K562 (cell line): ENCODE measurements at regions not wholly inside any gene's neighbourhood (a gene's known extent, or its start where the extent isn't known, plus 50 kb on each side); places are given as distances from the start of the nearest gene placed in this dataset.

Source experiments
- ATAC-seq: fragments of 200-7000 bp; cut with Tn5 transposase; 3 replicates; pipeline ENCODE4 v1.9.1; 2020; ENCODE audit warnings: moderate library complexity
- BruUV-seq: library from RNA; stranded (reverse); fragments of 400-500 nt; replicated peaks from 2 replicates; lab custom pipeline; 2021; lab: Mats Ljungman, UMichigan
- CTCF ChIA-PET: fragments of 300-600 bp; formaldehyde crosslinking; extraction: SDS; loops from one replicate; lab custom pipeline; 2021; ENCODE audit warnings: low intra/inter-chr PET ratio; lab: Yijun Ruan, JAX
- POLR2A ChIA-PET: fragments of 300-600, 350-650 bp; sonication (Branson Sonifier 250); formaldehyde crosslinking; extraction: SDS; loops from one replicate; lab custom pipeline; 2021; ENCODE audit warnings: antibody characterized with exemption, inconsistent platforms; lab: Yijun Ruan, JAX
- DNase-seq, 4 experiments: peaks; one replicate each; pipeline versions ENCODE4 v3.0.0 to v3.0.0-alpha.2; 2011 to 2018; ENCODE audit warnings: low spot score in 3 of 4, mixed read lengths in 3 of 4; ENCODE audit errors: extremely low read depth in 1 of 4
- FAIRE-seq: peaks from 2 replicates; lab custom pipeline; 2011; peaks lifted over from hg19 to GRCh38; lab: Jason Lieb, UNC
- H2AFZ ChIP-seq: 2 replicates; pipeline ENCODE4 v1.6.0; 2011; ENCODE audit warnings: low read depth, low read length, control low read depth, inconsistent platforms
- H3K27ac ChIP-seq: fragments of 200-600 bp; 3 replicates; pipeline ENCODE4 v1.8.0; 2011; ENCODE audit warnings: low read depth, mild to moderate bottlenecking, control low read depth, inconsistent platforms, low read length, moderate library complexity, mixed read lengths; ENCODE audit errors: extremely low read depth
- H3K27me3 ChIP-seq, 2 experiments: fragments of 300-600 bp in 1 of 2; 2 replicates in 1 of 2; 3 replicates in 1 of 2; pipeline versions ENCODE4 v1.6.0 to v1.8.0; 2011; ENCODE audit warnings: inconsistent platforms in 2 of 2, low read length in 2 of 2, mild to moderate bottlenecking in 1 of 2, mixed read lengths in 1 of 2, moderate library complexity in 1 of 2; ENCODE audit not compliant: control insufficient read depth in 2 of 2, insufficient read depth in 2 of 2
- H3K36me3 ChIP-seq: fragments of 300-600 bp; 3 replicates; pipeline ENCODE4 v1.8.0; 2011; ENCODE audit warnings: mild to moderate bottlenecking, low read length, inconsistent platforms; ENCODE audit not compliant: control insufficient read depth, insufficient read depth
- H3K4me1 ChIP-seq, 2 experiments: fragments of 200-600 bp in 1 of 2; replicated peaks in 1 of 2; 2 replicates in 1 of 2; 3 replicates in 1 of 2; pipeline versions ENCODE4 v1.5.1 to v1.8.0; 2011; ENCODE audit warnings: inconsistent platforms in 2 of 2, low read length in 2 of 2, mild to moderate bottlenecking in 1 of 2, mixed read lengths in 1 of 2, moderate library complexity in 1 of 2; ENCODE audit not compliant: control insufficient read depth in 2 of 2, insufficient read depth in 2 of 2
- H3K4me2 ChIP-seq: 2 replicates; pipeline ENCODE4 v1.6.1; 2011; ENCODE audit warnings: low read length, control low read depth, inconsistent platforms, mixed read lengths; ENCODE audit not compliant: insufficient read depth
- H3K4me3 ChIP-seq: fragments of 200-600 bp; sonication (generic), shearing (Covaris generic); 2 replicates; pipeline ENCODE4 v1.5.1; 2016; ENCODE audit warnings: control low read depth, inconsistent platforms
- H3K79me2 ChIP-seq: fragments of 200-600 bp; 3 replicates; pipeline ENCODE4 v1.8.0; 2011; ENCODE audit warnings: low read length, inconsistent platforms; ENCODE audit not compliant: control insufficient read depth, insufficient read depth
- H3K9ac ChIP-seq, 2 experiments: 2 replicates each; pipeline versions ENCODE4 v1.6.0 to v1.6.1; 2011; ENCODE audit warnings: low read depth in 2 of 2, low read length in 2 of 2, control low read depth in 1 of 2, inconsistent platforms in 1 of 2, mild to moderate bottlenecking in 1 of 2, mixed read lengths in 1 of 2; ENCODE audit not compliant: insufficient read depth in 1 of 2
- H3K9me1 ChIP-seq: one replicate; pipeline ENCODE4 v1.6.0; 2011; ENCODE audit warnings: inconsistent platforms, mild to moderate bottlenecking, low read length, moderate library complexity; ENCODE audit not compliant: control insufficient read depth, insufficient read depth
- H3K9me3 ChIP-seq: replicated peaks from 2 replicates; pipeline ENCODE4 v1.5.1; 2011; ENCODE audit warnings: low read depth, low read length, inconsistent platforms; ENCODE audit not compliant: control insufficient read depth, insufficient read depth
- H4K20me1 ChIP-seq: replicated peaks from 2 replicates; pipeline ENCODE4 v1.6.1; 2011; ENCODE audit warnings: low read length, inconsistent platforms, mixed read lengths; ENCODE audit not compliant: control insufficient read depth, insufficient read depth
- CBFA2T3 ChIP-seq: fragments of 450-650 bp; IDR thresholded peaks from 2 replicates; pipeline ENCODE4 v1.6.1; 2017
- ID3 ChIP-seq, 2 experiments: fragments of 250-450 bp in 1 of 2; fragments of 450-650 bp in 1 of 2; sonication (Bioruptor Pico) in 1 of 2; IDR thresholded peaks; 2 replicates each; pipeline versions ENCODE4 v1.6.1 to v1.8.0; 2016 to 2021; ENCODE audit warnings: mild to moderate bottlenecking in 2 of 2, moderate library complexity in 2 of 2, missing compliant biosample characterization in 1 of 2, missing genetic modification characterization in 1 of 2
- RBM25 ChIP-seq: fragments of 200-400 bp; formaldehyde crosslinking; IDR thresholded peaks from 2 replicates; pipeline ENCODE4 v1.6.1; 2018; ENCODE audit warnings: low read length, low read depth, moderate library complexity; ENCODE audit not compliant: severe bottlenecking
- SP1 ChIP-seq: sonication (generic); formaldehyde crosslinking; IDR thresholded peaks from 2 replicates; pipeline ENCODE4 v1.8.1; 2022; ENCODE audit warnings: mild to moderate bottlenecking, missing genetic modification reagents
- TEAD1 ChIP-seq, 2 experiments: fragments of 450-650 bp in 1 of 2; sonication (generic) in 1 of 2; formaldehyde crosslinking; IDR thresholded peaks; 2 replicates each; pipeline versions ENCODE4 v1.4.0 to v1.8.0; 2020 to 2022; ENCODE audit warnings: mild to moderate bottlenecking in 2 of 2, missing genetic modification reagents in 1 of 2
- THAP12 ChIP-seq: fragments of 250-450 bp; sonication (Bioruptor Pico); IDR thresholded peaks from 2 replicates; pipeline ENCODE4 v1.9.0; 2021; ENCODE audit warnings: mild to moderate bottlenecking, inconsistent platforms
- U2AF2 ChIP-seq: fragments of 200-400 bp; formaldehyde crosslinking; optimal IDR thresholded peaks from 2 replicates; pipeline ENCODE3; 2017; ENCODE audit warnings: low read depth, mild to moderate bottlenecking, low read length
- ZC3H8 ChIP-seq: fragments of 450-650 bp; IDR thresholded peaks from 2 replicates; pipeline ENCODE4 v1.6.1; 2017
- ZNF318 ChIP-seq, 2 experiments: fragments of 450-650 bp; IDR thresholded peaks; 2 replicates each; pipeline ENCODE4 v1.6.1; 2016; ENCODE audit warnings: mild to moderate bottlenecking in 2 of 2, borderline replicate concordance in 1 of 2, low read depth in 1 of 2, moderate library complexity in 1 of 2
- ZNF583 ChIP-seq: fragments of 250-450 bp; sonication (Bioruptor Pico); IDR thresholded peaks from 2 replicates; pipeline ENCODE4 v1.4.0; 2020
- WGBS: fragments of 100-300 bp; shearing (Covaris generic); methylation state at CpG from one replicate; pipeline ENCODE4 v1.1.6; 2016; ENCODE audit warnings: low coverage, mixed read lengths; ENCODE audit not compliant: insufficient coverage; ENCODE audit errors: missing lambda C conversion rate; 5-methylcytosine and 5-hydroxymethylcytosine counted together
- in situ Hi-C: fragments of 300-500 bp; cut with MboI; formaldehyde crosslinking; loops from 4 replicates; pipeline ENCODE4 v1.15.0; 2018; ENCODE audit warnings: inconsistent platforms, mixed read lengths
- intact Hi-C: fragments of 100-400 bp; cut with micrococcal nuclease; formaldehyde crosslinking; loops from 2 replicates; pipeline ENCODE4 v1.14.2; 2022

- no peak overlapping the region for H3K4me2 ChIP-seq
- BruUV-seq = no TSS peak
- H3K27ac ChIP-seq = no peak overlapping the region
- POLR2A ChIA-PET = no interaction called here
- 0% methylated on average over 8 of the region's 8 CpGs for WGBS
- no peaks in the 10 kb centered on the region for H4K20me1 ChIP-seq
- H3K79me2 ChIP-seq = no peaks in the 10 kb centered on the region
- in situ Hi-C loops (no loop called here), intact Hi-C loops (no loop called here)
- TF ChIP-seq ID3 (CRISPR knock-in tag; IDR thresholded peaks at IDR 0.05) (no peak), ID3 (tag; IDR thresholded peaks at IDR 0.05) (no peak), ZNF583 (CRISPR knock-in tag) (no peak), TEAD1 (CRISPR knock-in tag; IDR thresholded peaks at IDR 0.05) (no peak), ZC3H8 (no peak), ZNF318 (IDR thresholded peaks at IDR 0.05; ENCODE audit: borderline replicate concordance in 1 of 2, low read depth in 1 of 2) (no peak), RBM25 (no peak), CBFA2T3 (no peak), THAP12 (no peak), SP1 (no peak), U2AF2 (no peak)
- H3K9me3 ChIP-seq = no peaks in the 10 kb centered on the region
- no peaks in the 10 kb centered on the region for H3K9me1 ChIP-seq
- FAIRE-seq = no peak
- no peaks in the 10 kb centered on the region for H3K4me1 ChIP-seq
- H3K9ac ChIP-seq = no peak overlapping the region
- no peak for ATAC-seq
- no peak for DNase-seq
- no peak overlapping the region for H2AFZ ChIP-seq
- no peaks in the 10 kb centered on the region for H3K36me3 ChIP-seq
- H3K4me3 ChIP-seq = no peak overlapping the region
- CTCF ChIA-PET = no interaction called here
- no peaks in the 10 kb centered on the region for H3K27me3 ChIP-seq
Observed at GRCh38 chr10:44035474-44036197, 349.3 kb downstream of the CXCL12 start.
